HG03159 (cell line): ENCODE measurements at regions not wholly inside any gene's neighbourhood (a gene's known extent, or its start where the extent isn't known, plus 50 kb on each side); places are given as distances from the start of the nearest gene placed in this dataset.

Experiments
- ATAC-seq: cut with Tn5 transposase; IDR thresholded peaks from one replicate; pipeline ENCODE4 v1.9.1; 2021; ENCODE audit warnings: mild to moderate bottlenecking, moderate library complexity; ENCODE audit not compliant: unreplicated experiment

DNA sequence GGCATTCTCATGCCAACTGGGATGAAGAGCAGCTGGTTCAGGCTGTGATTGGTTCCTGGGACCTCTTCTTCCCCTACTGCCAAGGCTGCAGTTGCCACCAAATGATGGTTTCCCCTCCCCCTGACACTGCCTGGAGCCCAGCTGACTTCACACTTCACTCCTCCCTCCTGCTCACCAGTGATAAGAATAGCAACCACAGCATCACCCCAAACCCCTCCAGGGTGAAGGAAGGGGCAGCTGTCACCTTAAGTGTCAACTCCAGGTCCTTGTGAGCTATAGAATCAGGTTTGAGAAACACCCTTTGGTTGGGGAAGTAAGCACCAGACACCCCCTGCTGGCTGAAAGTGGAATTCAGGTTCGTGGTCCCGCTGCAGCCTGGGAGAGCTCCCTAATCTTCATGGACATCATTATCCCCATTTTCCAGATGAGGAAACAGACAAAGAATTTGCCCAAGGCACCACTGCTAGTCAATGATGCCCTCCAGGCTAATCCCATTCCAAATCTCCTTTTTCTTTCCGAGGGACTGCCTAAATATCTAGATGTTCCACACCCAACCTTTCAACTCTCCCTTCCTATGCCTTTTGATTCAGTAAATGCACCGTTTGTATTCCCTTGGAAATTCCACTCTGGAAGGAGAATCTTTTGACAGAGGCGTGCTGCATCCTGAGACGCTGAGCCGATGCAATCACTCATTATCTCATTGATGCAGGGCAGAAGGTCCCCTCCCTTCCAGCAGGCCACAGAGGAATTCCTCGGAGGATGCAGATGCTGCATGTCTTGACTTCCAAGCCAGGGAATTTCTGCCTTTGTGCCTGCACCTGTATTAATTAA is 50.6 kb upstream of the UQCRFS1 start:
- peak; percentile 55 for ATAC-seq

DNA sequence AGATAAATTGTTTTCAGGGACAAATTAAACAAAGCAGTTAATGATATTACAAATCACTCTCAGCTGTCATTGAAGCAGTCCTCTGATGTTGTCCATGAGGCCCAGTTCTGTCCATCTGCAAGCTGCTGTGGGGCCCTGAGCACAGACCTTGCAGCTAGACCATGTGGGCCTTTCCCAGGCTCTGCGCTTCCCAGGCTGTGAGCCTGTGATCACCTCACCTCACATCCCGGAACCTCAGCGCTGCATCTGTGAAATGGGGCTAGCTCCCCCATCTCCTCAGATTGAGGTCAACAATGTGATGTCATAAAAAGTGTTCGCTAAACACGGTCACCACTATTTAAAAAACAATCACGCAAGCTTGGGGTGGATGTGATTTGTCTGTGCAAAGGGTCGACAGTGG is 51.9 kb upstream of the UQCRFS1 start:
- no peak for ATAC-seq

DNA sequence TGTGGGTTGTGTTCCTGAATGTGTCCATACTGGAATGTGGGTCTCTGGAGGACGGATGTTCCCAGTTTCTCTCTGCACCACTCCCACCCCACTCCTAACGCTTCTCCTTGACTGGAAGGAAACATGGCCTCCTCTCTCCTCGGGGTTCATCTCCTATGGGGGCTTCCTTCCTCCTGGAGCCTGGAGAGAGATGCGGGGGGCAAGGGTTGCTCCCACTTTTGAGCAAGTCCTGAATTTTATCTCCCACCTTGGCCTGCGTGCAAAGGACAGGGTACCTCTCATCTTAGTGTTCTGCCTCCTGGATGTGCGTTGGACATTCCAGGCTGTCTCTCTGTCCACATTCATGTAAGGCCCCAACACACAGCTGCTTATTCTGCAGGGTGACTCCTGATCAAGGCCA is 52.5 kb upstream of the UQCRFS1 start:
- no peak for ATAC-seq

GRCh38 chr19:29266001-29266400 is 53.0 kb upstream of the UQCRFS1 start:
- ATAC-seq = no peak

- ATAC-seq = no peak
These were observed 53.7 kb upstream of the UQCRFS1 start for GRCh38 chr19:29266603-29267002.

DNA sequence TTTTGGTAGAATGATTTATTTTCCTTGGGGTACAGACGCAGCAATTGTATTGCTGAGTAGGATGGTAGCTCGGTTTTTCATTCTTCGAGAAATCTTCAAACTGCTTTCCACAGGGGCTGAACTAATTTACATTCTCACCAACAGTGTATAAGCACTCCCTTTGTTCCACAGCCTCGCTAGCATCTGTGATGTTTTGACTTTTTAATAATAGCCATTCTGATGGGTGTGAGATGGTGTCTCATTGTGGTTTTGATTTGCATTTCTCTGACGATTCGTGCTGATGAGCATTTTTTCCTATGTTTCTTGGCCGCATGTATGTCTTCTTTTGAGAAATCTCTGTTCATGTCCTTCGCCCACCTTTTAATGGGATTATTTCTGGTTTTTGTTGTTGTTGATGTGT is 54.8 kb upstream of the UQCRFS1 start:
- ATAC-seq = no peak

DNA sequence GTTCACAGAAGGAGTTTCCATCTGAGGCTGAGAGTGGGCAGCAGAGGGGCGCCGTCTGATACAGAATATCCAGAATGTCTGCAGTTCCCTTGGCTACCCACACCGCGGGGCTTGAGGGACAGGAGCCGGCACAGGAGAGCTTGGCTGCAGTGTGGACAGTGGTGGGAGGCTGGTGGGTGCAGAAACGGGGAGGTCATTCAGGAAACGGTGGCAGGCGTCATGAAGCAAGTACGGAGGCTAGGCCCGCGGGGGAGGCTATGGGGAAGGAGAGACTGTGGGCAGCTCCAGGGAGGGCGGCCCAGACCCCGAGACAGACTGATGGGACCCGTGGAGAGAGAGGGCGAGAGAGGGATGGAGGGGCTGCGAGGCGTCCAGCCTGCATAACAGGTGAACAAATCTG is 55.2 kb upstream of the UQCRFS1 start:
- ATAC-seq = no peak

GRCh38 chr19:29268721-29269393 is 55.9 kb upstream of the UQCRFS1 start:
- ATAC-seq = no peak

DNA sequence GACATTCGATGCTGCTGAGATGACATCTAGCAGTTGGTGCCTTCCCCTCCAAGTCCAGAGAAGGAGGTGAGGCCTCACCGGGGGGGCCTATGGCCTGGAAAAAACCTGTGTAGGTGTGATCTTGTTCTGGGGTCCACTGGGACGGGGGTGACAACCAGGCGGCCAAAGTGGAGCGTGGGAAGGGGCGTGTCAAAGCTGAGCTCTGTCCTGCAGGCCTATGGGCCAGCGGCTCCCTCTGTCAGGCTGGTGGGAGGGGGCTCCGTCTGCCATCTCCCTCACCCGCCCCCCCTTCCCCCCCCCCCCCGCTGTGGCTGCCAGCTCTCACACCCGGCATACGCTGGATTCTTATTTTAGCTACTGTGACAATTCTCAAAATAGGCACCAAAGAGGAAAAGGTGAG is 56.7 kb upstream of the UQCRFS1 start:
- no peak for ATAC-seq

GRCh38 chr19:29271341-29271740 is 58.4 kb upstream of the UQCRFS1 start:
- ATAC-seq = no peak

DNA sequence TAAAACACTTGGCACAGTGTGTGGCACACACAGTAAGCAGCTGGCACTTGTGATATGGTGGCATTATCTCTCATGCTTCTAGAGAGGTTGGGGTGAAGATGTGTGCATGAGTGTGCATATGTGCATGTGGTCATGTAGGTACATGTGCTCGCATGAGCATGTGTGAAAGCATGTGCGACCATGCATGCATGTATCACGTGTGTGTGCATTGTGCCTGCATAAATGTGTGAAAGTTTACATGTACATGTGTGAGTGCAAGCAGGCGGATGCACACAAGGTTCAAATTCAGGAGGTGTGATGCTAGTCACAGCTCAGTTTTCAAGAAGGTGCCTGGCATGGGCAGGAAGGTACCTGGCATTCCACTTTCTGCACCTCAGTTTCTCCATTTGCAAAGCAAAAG is 59.0 kb upstream of the UQCRFS1 start:
- ATAC-seq = no peak

GRCh38 chr19:29273000-29273640 is 60.2 kb upstream of the UQCRFS1 start:
- no peak for ATAC-seq

- ATAC-seq = no peak
These were observed 62.3 kb upstream of the UQCRFS1 start for GRCh38 chr19:29275266-29275665.

- peak; percentile 98 for ATAC-seq
These were observed 64.2 kb upstream of the UQCRFS1 start for GRCh38 chr19:29277102-29277501.

GRCh38 chr19:29278716-29279115 is 65.8 kb upstream of the UQCRFS1 start:
- ATAC-seq = no peak

DNA sequence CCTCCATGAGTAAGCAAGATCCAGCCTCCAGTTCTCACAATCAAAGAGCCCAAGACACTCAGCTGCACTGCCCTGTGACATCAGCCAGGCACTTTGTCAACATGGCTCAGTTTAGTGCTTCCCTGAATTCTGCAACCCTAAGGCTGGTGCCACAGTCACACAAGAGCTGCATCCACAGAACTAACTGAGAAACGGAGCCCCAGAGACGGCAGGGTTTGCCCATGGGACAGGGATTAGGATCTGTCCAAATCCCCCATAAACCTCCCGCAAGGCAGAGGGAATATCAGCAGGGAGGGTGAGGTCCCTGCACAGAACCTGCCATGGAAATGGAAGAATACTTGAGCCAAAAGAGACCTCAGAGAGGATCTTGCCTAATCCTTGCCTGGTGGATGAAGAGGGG is 70.4 kb upstream of the UQCRFS1 start:
- no peak for ATAC-seq

DNA sequence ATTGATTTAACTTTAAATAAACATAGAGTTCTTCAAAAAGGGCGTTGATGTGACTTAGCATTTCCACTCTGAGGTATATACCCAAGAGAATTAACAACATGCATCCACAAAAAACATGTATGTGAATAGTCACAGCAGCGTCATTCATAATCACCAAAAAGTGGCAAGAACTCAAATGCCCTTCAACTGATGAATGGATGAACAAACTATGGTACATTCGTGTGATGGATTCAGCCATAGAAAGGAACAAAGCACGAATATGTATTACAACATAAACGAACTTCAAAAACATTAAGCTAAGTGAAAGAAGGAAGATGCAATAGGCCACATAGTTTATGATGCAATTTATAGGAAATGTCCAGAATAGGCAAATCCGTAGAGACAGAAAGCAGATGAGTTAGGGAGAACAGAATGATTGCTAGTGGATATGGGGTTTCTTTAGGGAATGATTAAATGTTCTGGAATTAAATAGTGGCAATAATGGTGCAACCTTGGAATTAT is 72.3 kb upstream of the UQCRFS1 start:
- ATAC-seq = no peak

DNA sequence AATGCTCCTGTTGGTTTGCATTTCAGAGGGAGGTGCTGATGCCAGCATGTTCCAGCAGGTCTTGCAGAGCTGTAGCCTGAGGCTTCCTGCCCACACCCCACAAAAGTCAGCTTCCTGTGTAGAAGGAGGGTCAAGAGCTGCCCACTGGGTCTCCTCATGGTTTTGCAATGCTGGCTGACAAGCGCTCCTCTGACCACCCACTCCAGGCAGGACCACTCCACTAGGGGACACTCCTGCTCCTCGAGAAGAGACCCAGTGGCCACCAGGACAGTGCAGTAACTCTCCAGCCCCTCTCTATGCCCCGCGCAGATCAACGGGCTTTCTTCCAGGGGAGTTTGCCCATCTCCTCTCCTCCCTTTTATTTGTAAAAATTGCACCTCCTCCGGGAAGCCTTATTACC is 72.9 kb upstream of the UQCRFS1 start:
- no peak for ATAC-seq

- ATAC-seq = no peak
These were observed 74.1 kb upstream of the UQCRFS1 start for GRCh38 chr19:29287061-29287460.

DNA sequence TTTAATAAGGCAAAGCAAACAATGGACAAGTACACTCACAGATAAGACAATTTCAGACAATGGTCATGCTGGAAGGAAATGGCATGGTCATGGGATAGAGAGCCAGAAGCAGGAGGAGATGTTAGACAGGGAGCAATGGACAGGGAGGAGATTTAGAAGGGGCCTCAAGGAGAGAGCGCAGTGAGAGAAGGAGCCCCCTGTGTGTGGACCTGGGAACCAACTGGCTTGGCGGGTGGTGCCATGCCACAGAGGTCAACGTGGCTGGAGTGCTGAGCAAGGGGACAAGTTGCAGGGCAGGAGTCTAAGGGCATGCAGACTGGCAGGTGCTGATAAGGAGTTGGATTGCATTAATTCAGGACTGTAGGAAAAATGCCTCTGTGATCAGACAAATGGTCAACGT is 75.3 kb upstream of the UQCRFS1 start:
- no peak for ATAC-seq

DNA sequence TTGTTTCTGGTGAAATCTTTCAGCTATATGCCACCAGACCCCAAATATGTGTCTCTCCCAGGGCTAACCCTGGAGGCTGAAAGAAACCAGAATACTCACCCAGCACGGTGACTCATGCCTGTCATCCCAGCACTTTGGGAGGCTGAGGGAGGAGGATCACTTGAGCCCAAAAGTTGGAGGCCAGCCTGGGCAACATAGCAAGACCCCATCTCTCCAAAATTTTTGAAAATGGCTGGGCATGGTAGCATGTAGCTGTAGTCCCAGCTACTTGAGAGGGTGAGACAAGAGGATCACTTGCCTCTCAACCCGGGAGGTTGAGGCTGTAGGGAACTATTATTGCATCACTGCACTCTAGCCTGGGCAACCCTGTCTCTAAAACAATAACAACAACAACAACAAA is 76.1 kb upstream of the UQCRFS1 start:
- no peak for ATAC-seq

- ATAC-seq = no peak
These were observed 77.9 kb upstream of the UQCRFS1 start for GRCh38 chr19:29290853-29291252.
